CD4-positive, alpha-beta T cell (primary cell): ENCODE measurements at regions not wholly inside any gene's neighbourhood (a gene's known extent, or its start where the extent isn't known, plus 50 kb on each side); places are given as distances from the start of the nearest gene placed in this dataset.

Experiments
- ATAC-seq: fragments of 200-7000 bp; cut with Tn5 transposase; one replicate; pipeline ENCODE4 v1.10.0; 2022; ENCODE audit warnings: mild to moderate bottlenecking; ENCODE audit not compliant: poor library complexity
- CTCF ChIA-PET: fragments of 350-600 bp; sonication (Branson Sonifier 250); formaldehyde crosslinking; loops from one replicate; lab custom pipeline; 2021; ENCODE audit warnings: antibody characterized with exemption, inconsistent platforms; lab: Charles Lee
- POLR2A ChIA-PET: fragments of 350-600 bp; sonication (Branson Sonifier 250); formaldehyde crosslinking; loops from one replicate; lab custom pipeline; 2021; ENCODE audit warnings: antibody characterized with exemption, inconsistent platforms; lab: Charles Lee
- DNase-seq, 14 experiments: peaks; one replicate each; pipeline ENCODE4 v3.0.0-alpha.2; 2013 to 2020; ENCODE audit warnings: mixed read lengths in 2 of 14
- H3K27ac ChIP-seq, 2 donors: one replicate each; pipeline versions ENCODE4 v1.5.1 to v1.7.0; 2013; ENCODE audit warnings: low read length in 2 of 2, low read depth in 1 of 2, mild to moderate bottlenecking in 1 of 2
- H3K27me3 ChIP-seq, 2 experiments: 1 replicate in 1 of 2; 2 replicates in 1 of 2; pipeline versions ENCODE4 v1.6.1 to v1.7.0; 2013; ENCODE audit warnings: low read length in 2 of 2, control low read depth in 1 of 2, mild to moderate bottlenecking in 1 of 2, moderate library complexity in 1 of 2; ENCODE audit not compliant: insufficient read depth in 2 of 2, control insufficient read depth in 1 of 2
- H3K36me3 ChIP-seq: one replicate; pipeline ENCODE4 v1.6.1; 2013; ENCODE audit warnings: low read length, control low read depth; ENCODE audit not compliant: insufficient read depth
- H3K4me1 ChIP-seq: one replicate; pipeline ENCODE4 v1.6.1; 2013; ENCODE audit warnings: low read length, control low read depth; ENCODE audit not compliant: insufficient read depth
- H3K4me3 ChIP-seq: one replicate; pipeline ENCODE4 v1.5.1; 2013; ENCODE audit warnings: mild to moderate bottlenecking, low read length, moderate library complexity
- H3K9me3 ChIP-seq, 2 experiments: 1 replicate in 1 of 2; 2 replicates in 1 of 2; pipeline versions ENCODE4 v1.6.1 to v1.7.0; 2013; ENCODE audit warnings: low read length in 2 of 2, mild to moderate bottlenecking in 2 of 2, control low read depth in 1 of 2, moderate library complexity in 1 of 2; ENCODE audit not compliant: control insufficient read depth in 1 of 2, insufficient read depth in 1 of 2
- H3K27ac Mint-ChIP-seq: one replicate; pipeline ENCODE4 v1.8.0; 2020; ENCODE audit warnings: mixed read lengths
- H3K27me3 Mint-ChIP-seq: one replicate; pipeline ENCODE4 v1.8.0; 2021; ENCODE audit warnings: mixed read lengths
- H3K36me3 Mint-ChIP-seq: one replicate; pipeline ENCODE4 v1.8.0; 2021; ENCODE audit warnings: low read depth, mixed read lengths
- H3K4me1 Mint-ChIP-seq: one replicate; pipeline ENCODE4 v1.8.0; 2021; ENCODE audit warnings: low read depth, mixed read lengths
- H3K4me3 Mint-ChIP-seq: one replicate; pipeline ENCODE4 v1.8.0; 2020; ENCODE audit warnings: mild to moderate bottlenecking, mixed read lengths
- H3K9me3 Mint-ChIP-seq: one replicate; pipeline ENCODE4 v1.8.0; 2020; ENCODE audit warnings: mixed read lengths
- intact Hi-C, 2 experiments: fragments of 100-400 bp; cut with DNase I in 1 of 2; cut with micrococcal nuclease in 1 of 2; formaldehyde crosslinking; loops; one replicate each; pipeline versions ENCODE4 v1.15.1 to v1.9.0; 2023 to 2025; cut with DNase I, micrococcal nuclease
- TF ChIP-seq, protein P1 (sequence below): fragments of 200-600 bp; IDR thresholded peaks from one replicate; pipeline ENCODE4 v1.8.0; 2022; ENCODE audit warnings: antibody characterized with exemption, mild to moderate bottlenecking

DNA sequence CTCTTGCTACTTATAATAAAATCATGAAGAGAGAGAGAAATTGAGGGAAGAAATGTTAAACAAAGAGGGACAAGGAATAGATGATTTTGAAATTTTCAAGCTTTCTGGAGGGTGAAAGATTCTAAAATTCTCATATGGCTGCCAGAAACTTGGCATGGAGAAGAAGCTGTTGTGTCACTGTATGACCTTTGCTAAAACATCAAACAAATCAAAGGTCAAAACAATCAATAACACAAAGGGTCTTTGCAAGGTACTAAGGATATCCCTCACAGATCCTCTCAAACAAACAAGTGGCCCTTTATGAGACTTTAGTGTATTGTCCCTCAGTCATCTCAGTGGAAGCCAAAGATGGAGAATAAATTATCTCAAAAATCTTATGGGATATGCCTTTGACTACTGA, 1039.2 kb upstream of the MIR17HG start:
- Mint-ChIP-seq H3K4me1 (no peaks in the 10 kb centered on the region), H3K27ac (no peak overlapping the region), H3K9me3 (peaks cover 6% of the 10 kb centered on the region), H3K4me3 (no peak overlapping the region), H3K27me3 (no peaks in the 10 kb centered on the region), H3K36me3 (no peaks in the 10 kb centered on the region)
- Histone ChIP-seq H3K27ac (no peak overlapping the region), H3K36me3 (no peaks in the 10 kb centered on the region), H3K4me3 (no peak overlapping the region), H3K9me3 (peaks cover 0 to 9% of the 10 kb centered on the region in 2 experiments), H3K4me1 (no peaks in the 10 kb centered on the region), H3K27me3 (no peaks in the 10 kb centered on the region)
- no peak for ATAC-seq
- intact Hi-C loops: no loop called here
- TF ChIP-seq, protein P1, sequence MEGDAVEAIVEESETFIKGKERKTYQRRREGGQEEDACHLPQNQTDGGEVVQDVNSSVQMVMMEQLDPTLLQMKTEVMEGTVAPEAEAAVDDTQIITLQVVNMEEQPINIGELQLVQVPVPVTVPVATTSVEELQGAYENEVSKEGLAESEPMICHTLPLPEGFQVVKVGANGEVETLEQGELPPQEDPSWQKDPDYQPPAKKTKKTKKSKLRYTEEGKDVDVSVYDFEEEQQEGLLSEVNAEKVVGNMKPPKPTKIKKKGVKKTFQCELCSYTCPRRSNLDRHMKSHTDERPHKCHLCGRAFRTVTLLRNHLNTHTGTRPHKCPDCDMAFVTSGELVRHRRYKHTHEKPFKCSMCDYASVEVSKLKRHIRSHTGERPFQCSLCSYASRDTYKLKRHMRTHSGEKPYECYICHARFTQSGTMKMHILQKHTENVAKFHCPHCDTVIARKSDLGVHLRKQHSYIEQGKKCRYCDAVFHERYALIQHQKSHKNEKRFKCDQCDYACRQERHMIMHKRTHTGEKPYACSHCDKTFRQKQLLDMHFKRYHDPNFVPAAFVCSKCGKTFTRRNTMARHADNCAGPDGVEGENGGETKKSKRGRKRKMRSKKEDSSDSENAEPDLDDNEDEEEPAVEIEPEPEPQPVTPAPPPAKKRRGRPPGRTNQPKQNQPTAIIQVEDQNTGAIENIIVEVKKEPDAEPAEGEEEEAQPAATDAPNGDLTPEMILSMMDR: no peak
- CTCF ChIA-PET: no interaction called here
- DNase-seq: no peak
- POLR2A ChIA-PET: no interaction called here

DNA sequence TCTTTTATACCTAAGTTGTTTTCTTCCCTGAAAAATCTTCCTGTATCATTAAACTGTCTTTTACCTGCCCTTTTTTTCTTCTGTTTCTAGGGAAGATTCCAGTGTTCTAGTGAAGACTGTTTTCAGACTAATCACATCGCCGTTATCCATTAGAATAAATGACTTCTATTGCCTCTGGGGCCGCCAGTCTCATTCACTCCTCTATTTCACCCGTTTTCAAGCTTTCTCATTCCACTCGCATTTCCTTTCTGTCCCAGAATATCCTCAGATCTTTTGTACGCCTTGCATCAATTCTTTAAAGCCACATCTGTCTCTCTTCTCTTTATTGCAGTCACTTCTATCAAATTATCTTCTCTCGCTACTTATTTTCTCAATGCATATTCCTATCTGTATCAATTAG, 1035.6 kb upstream of the MIR17HG start:
- H3K9me3 Mint-ChIP-seq: peaks cover 9% of the 10 kb centered on the region
- POLR2A ChIA-PET: no interaction called here
- CTCF ChIA-PET: no interaction called here
- H3K27ac ChIP-seq: no peak overlapping the region
- TF ChIP-seq, protein P1: no peak
- H3K9me3 ChIP-seq: peaks cover 4 to 14% of the 10 kb centered on the region in 2 experiments
- H3K36me3 Mint-ChIP-seq: no peaks in the 10 kb centered on the region
- no peak overlapping the region for H3K4me3 Mint-ChIP-seq
- no peaks in the 10 kb centered on the region for H3K4me1 Mint-ChIP-seq
- intact Hi-C loops: no loop called here
- ATAC-seq: no peak
- H3K27me3 ChIP-seq: no peaks in the 10 kb centered on the region
- no peaks in the 10 kb centered on the region for H3K4me1 ChIP-seq
- no peak overlapping the region for H3K27ac Mint-ChIP-seq
- no peak overlapping the region for H3K4me3 ChIP-seq
- DNase-seq: no peak
- no peaks in the 10 kb centered on the region for H3K27me3 Mint-ChIP-seq
- H3K36me3 ChIP-seq: no peaks in the 10 kb centered on the region

DNA sequence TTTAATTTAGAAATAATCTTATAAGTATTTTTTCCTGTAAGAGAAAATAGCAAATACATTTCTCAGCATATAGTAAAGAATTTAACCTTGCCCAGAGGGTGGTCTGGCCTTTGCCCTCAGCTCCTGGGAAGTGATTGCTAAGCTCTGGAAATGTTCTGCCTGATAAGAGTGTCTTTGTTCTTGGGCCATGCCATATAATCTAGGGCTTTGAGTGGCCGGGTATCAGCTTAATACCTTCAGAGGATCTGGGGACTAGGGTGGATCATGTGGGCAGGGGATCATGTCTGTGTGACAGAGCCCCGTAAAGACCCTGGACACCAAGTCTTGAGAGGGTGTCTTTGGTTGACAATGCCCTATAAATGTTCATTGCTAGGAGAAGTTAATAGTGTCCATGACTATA, 1032.4 kb upstream of the MIR17HG start:
- Histone ChIP-seq H3K4me3 (no peak overlapping the region), H3K9me3 (peaks cover 4 to 8% of the 10 kb centered on the region in 2 experiments), H3K27ac (no peak overlapping the region), H3K36me3 (no peaks in the 10 kb centered on the region), H3K27me3 (no peaks in the 10 kb centered on the region), H3K4me1 (no peaks in the 10 kb centered on the region)
- TF ChIP-seq, protein P1: no peak
- Mint-ChIP-seq H3K4me1 (no peaks in the 10 kb centered on the region), H3K27ac (no peak overlapping the region), H3K9me3 (peaks cover 7% of the 10 kb centered on the region), H3K27me3 (no peaks in the 10 kb centered on the region), H3K36me3 (no peaks in the 10 kb centered on the region), H3K4me3 (no peak overlapping the region)
- ATAC-seq: no peak
- no peak for DNase-seq
- ChIA-PET POLR2A (no interaction called here), CTCF (no interaction called here)
- intact Hi-C loops: no loop called here
